Stomach (tissue), 8 donors: ENCODE measurements at regions not wholly inside any gene's neighbourhood (a gene's known extent, or its start where the extent isn't known, plus 50 kb on each side); places are given as distances from the start of the nearest gene placed in this dataset.

Experiments
- DNase-seq, 2 donors: peaks; one replicate each; pipeline versions ENCODE4 v3.0.0 to v3.0.0-alpha.2; 2013 to 2019
- H3K27ac ChIP-seq, 5 donors: fragments of 200-600 bp in 4 of 5; sonication (generic) in 4 of 5; one replicate each; pipeline ENCODE4 v1.5.1; 2013 to 2019; ENCODE audit warnings: mild to moderate bottlenecking in 1 of 5, moderate library complexity in 1 of 5
- H3K27me3 ChIP-seq, 3 donors: fragments of 200-600 bp; sonication (generic); one replicate each; pipeline ENCODE4 v1.5.1; 2017 to 2019; ENCODE audit warnings: mixed run types in 1 of 3
- H3K36me3 ChIP-seq, 4 donors: fragments of 200-600 bp; sonication (generic); 1 replicate in 3 of 4; 2 replicates in 1 of 4; pipeline ENCODE4 v1.5.1; 2016 to 2019
- H3K4me1 ChIP-seq, 4 donors: fragments of 200-600 bp; sonication (generic); one replicate each; pipeline ENCODE4 v1.5.1; 2016 to 2019
- H3K4me3 ChIP-seq, 4 donors: fragments of 200-600 bp; sonication (generic) in 3 of 4; one replicate each; pipeline ENCODE4 v1.5.1; 2016 to 2019; ENCODE audit warnings: mild to moderate bottlenecking in 1 of 4
- H3K9me3 ChIP-seq, 4 donors: fragments of 200-600 bp; sonication (generic); one replicate each; pipeline ENCODE4 v1.5.1; 2016 to 2019
- EP300 ChIP-seq: sonication (generic); formaldehyde crosslinking; IDR thresholded peaks from one replicate; pipeline ENCODE4 v1.6.1; 2017; ENCODE audit warnings: antibody characterized with exemption
- POLR2A ChIP-seq, 4 donors: fragments of 450-650 bp; IDR thresholded peaks; one replicate each; pipeline ENCODE4 v1.6.1; 2016; ENCODE audit warnings: antibody characterized with exemption in 4 of 4, control low read depth in 2 of 4, mild to moderate bottlenecking in 1 of 4, moderate library complexity in 1 of 4
- POLR2AphosphoS5 ChIP-seq, 3 donors: sonication (generic); formaldehyde crosslinking; IDR thresholded peaks; one replicate each; pipeline ENCODE4 v1.6.1; 2016; ENCODE audit warnings: antibody characterized with exemption in 3 of 3
- WGBS, 5 donors: extraction: QIAGEN DNeasy Blood & Tissue Kit in 3 of 5; methylation state at CpG; one replicate each; pipeline versions ENCODE4 v1.1.5 to v1.1.7; 2013 to 2018; 5-methylcytosine and 5-hydroxymethylcytosine counted together
- intact Hi-C: fragments of 100-400 bp; cut with DNase I; formaldehyde crosslinking; loops from one replicate; pipeline ENCODE4 v1.15.1; 2023; ENCODE audit warnings: low total_unique reads
- TF ChIP-seq, protein P1 (sequence below), 7 experiments: fragments of 450-650 bp in 4 of 7; fragments of 200-600 bp in 3 of 7; sonication (generic) in 3 of 7; IDR thresholded peaks; one replicate each; pipeline ENCODE4 v1.5.1; 2016 to 2019; ENCODE audit warnings: antibody characterized with exemption in 7 of 7, control low read depth in 2 of 7, mild to moderate bottlenecking in 1 of 7
- donor health status: healthy with polysubstance abuse.
- donor health status: Bipolar disorder and iron deficiency.
- donor health status: healthy.

DNA sequence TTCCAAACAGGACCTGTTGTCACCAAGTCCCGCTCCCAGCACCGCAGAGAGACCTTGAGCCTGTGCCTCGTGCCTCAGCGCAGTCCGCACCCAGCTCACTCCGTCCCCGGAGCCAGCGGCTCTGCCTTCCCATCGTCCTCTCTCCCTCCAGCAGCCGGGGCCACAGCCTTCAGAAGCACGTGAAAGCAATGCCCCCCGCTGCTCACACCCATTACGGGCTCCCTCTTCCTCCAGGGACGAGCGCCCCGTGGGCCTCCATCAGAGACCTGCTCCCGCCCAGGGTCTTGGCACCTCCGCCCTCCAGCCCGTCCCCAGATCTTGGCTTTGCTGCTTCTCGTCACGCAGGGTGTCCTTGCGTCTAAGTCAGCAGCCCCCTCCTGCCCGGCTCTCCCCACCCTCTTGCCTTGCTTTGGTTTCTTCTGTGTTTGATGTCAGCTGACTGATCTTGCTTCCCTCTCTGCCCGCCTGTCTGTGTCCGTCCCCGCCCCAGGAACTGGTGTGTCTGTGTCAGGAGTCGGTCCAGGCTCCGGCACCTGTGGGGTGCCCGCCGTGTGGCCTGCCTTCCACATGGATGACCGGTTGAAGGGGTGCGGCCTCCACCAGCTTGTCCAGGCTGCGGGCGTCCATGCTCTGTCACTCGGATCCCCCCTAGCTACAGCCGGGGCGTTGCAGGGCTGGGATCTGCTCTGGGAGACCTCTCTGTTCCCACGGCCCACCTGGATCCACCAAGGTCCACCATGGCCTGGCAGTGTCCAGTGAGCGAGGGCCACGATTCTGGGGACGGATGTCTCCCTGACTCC lies 61.9 kb downstream of the FOXL3 start:
- Histone ChIP-seq H3K4me1 (peaks cover 0 to 11% (median 6%) of the 10 kb centered on the region in 4 donors), H3K27ac (no peak overlapping the region), H3K27me3 (no peaks in the 10 kb centered on the region), H3K4me3 (no peak overlapping the region), H3K36me3 (no peaks in the 10 kb centered on the region), H3K9me3 (no peaks in the 10 kb centered on the region)
- intact Hi-C loops, result no loop called here
- no peak for DNase-seq
- 66 to 90% (median 81%) methylated on average over 31 to 41 of the region's 41 CpGs for WGBS, 5 donors
- TF ChIP-seq POLR2A (IDR thresholded peaks at IDR 0.05), result no peak
- no peak for TF ChIP-seq POLR2AphosphoS5 (IDR thresholded peaks at IDR 0.05)
- TF ChIP-seq EP300, result no peak
- TF ChIP-seq, protein P1, sequence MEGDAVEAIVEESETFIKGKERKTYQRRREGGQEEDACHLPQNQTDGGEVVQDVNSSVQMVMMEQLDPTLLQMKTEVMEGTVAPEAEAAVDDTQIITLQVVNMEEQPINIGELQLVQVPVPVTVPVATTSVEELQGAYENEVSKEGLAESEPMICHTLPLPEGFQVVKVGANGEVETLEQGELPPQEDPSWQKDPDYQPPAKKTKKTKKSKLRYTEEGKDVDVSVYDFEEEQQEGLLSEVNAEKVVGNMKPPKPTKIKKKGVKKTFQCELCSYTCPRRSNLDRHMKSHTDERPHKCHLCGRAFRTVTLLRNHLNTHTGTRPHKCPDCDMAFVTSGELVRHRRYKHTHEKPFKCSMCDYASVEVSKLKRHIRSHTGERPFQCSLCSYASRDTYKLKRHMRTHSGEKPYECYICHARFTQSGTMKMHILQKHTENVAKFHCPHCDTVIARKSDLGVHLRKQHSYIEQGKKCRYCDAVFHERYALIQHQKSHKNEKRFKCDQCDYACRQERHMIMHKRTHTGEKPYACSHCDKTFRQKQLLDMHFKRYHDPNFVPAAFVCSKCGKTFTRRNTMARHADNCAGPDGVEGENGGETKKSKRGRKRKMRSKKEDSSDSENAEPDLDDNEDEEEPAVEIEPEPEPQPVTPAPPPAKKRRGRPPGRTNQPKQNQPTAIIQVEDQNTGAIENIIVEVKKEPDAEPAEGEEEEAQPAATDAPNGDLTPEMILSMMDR (IDR thresholded peaks at IDR 0.05), result no peak

DNA sequence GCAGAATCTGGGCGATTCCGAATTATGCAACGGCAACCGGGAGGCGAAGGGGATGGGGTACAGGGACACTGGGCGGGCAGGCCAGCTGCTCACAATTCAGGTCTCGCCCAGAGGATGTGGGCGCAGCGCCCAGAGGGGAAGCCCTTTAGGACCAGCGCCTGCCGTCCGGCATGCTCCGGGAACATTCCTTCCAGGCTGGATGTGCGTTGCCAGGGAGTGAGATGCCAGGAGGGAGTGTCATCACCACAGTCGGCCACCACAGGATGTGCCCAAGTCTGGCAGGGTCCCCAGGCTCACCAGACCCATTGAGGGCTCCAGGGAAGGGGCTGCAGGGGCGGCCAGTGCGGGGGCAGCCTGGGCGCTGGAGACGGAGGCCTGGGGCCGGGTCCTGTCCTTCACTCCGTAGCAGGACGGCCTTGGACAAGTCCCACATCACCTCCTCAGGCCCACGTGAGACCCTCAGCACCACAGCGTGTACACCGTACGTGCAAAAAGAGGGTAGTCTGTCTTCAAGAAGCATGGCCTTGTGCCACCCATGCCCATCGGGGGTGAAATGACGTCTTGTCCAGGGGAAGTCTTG lies 63.9 kb downstream of the FOXL3 start:
- no peak for TF ChIP-seq POLR2AphosphoS5 (IDR thresholded peaks at IDR 0.05)
- TF ChIP-seq EP300, result no peak
- TF ChIP-seq, protein P1 (IDR thresholded peaks at IDR 0.05), result no peak
- TF ChIP-seq POLR2A (IDR thresholded peaks at IDR 0.05), result no peak
- intact Hi-C loops, result no loop called here
- H3K4me1 ChIP-seq, result peaks cover 0 to 9% (median 4%) of the 10 kb centered on the region in 4 donors
- H3K36me3 ChIP-seq, result no peaks in the 10 kb centered on the region
- no peak overlapping the region for H3K4me3 ChIP-seq
- 88 to 95% (median 94%) methylated on average over 19 to 28 of the region's 28 CpGs for WGBS, 5 donors
- no peak overlapping the region for H3K27ac ChIP-seq
- H3K9me3 ChIP-seq, result peaks cover 0 to 10% (median 2%) of the 10 kb centered on the region in 4 donors
- DNase-seq, result no peak
- H3K27me3 ChIP-seq, result peaks cover 0 to 6% (median under 1%) of the 10 kb centered on the region in 3 donors

DNA sequence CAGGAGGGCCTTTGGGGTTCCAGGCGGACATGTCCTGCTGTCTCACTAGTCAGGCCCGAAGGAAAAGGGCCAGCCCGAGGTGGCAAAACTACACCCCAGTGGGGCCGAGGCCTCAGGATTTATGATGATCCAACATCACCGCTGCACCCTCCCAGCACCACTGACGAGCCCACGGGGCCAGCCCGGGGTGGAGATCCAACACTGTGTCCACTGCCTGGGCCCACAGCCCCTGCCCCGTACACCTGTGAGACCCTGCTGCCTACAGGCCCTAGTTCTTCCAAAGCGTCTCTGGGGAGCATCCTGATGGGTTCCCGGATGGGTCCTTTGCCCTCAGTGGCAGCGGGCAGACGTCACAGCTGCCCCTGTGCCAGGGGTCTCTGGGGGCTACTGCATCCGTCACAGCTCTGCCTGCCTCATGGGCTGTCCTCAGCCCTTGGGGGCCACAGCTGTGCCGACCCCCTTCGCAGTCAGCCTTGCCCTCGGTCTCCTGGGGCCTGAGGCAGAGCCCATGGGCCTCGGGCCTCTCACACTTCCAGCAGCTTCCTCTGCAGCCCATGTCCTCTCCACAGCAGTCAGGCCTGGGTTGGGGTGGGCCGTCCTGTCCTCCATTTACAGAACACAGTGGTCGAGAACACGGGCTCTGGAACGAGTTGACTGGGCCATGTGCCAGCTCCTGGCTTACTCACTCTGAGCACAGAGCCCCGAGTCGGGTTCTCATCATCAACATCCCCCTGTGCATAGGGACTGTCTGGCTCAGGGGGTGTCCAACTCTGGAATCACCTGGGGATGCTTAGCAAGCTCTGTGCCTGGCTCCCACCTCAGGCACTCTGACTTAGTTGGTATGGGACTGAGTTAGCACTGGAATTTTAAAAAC lies 64.9 kb downstream of the FOXL3 start:
- Histone ChIP-seq H3K36me3 (no peaks in the 10 kb centered on the region), H3K4me3 (no peak overlapping the region), H3K27ac (no peak overlapping the region), H3K27me3 (peaks cover 0 to 16% (median 11%) of the 10 kb centered on the region in 3 donors), H3K4me1 (no peaks in the 10 kb centered on the region), H3K9me3 (peaks cover 0 to 11% (median 2%) of the 10 kb centered on the region in 4 donors)
- 85 to 91% (median 89%) methylated on average over 15 to 24 of the region's 24 CpGs for WGBS, 5 donors
- TF ChIP-seq POLR2A (IDR thresholded peaks at IDR 0.05), result no peak
- TF ChIP-seq, protein P1 (IDR thresholded peaks at IDR 0.05), result no peak
- TF ChIP-seq EP300, result no peak
- no peak for TF ChIP-seq POLR2AphosphoS5 (IDR thresholded peaks at IDR 0.05)
- intact Hi-C loops, result no loop called here
- no peak for DNase-seq

DNA sequence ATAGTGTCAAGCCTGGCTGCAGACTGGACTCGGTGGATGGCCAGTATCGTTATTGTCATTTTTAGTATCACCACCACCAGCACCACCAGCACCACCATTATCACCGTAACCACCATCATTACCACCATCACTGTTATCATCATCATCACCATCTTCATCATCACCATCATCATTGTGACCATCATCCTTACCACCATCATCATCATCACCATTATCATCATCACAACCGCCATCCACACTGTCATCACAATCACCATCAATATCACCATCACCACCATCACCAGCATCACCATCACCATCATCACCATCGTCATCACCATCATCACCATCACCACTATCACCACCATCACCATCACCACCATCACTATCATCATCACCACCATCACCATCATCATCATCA lies 65.6 kb downstream of the FOXL3 start:
- Histone ChIP-seq H3K36me3 (no peaks in the 10 kb centered on the region), H3K9me3 (peaks cover 0 to 11% (median 2%) of the 10 kb centered on the region in 4 donors), H3K4me3 (no peak overlapping the region), H3K27me3 (peaks cover 0 to 24% (median 12%) of the 10 kb centered on the region in 3 donors), H3K4me1 (no peaks in the 10 kb centered on the region), H3K27ac (no peak overlapping the region)
- intact Hi-C loops, result no loop called here
- WGBS, 5 donors, result 89 to 98% (median 95%) methylated on average over 5 of the region's 5 CpGs
- no peak for DNase-seq
- no peak for TF ChIP-seq POLR2AphosphoS5 (IDR thresholded peaks at IDR 0.05)
- TF ChIP-seq, protein P1 (IDR thresholded peaks at IDR 0.05), result no peak
- no peak for TF ChIP-seq EP300
- TF ChIP-seq POLR2A (IDR thresholded peaks at IDR 0.05), result no peak
